ENCODE measurements at regions not wholly inside any gene's neighbourhood (a gene's known extent, or its start where the extent isn't known, plus 50 kb on each side); places are given as distances from the start of the nearest gene placed in this dataset.

- H3K4me3 ChIP-seq (replicated peaks; ENCODE audit: low read depth, low read length): no peak overlapping the region
- no peak for DNase-seq (ENCODE audit: extremely low read depth, low read depth)
- no peak for TF ChIP-seq CTCF (IDR thresholded peaks at IDR 0.05; ENCODE audit: low read depth, low read length, missing control alignments)
Measured at GRCh38 chr12:132439333-132439904, 50.5 kb upstream of the FBRSL1 start.

- no peak for DNase-seq (ENCODE audit: extremely low read depth, low read depth)
- TF ChIP-seq CTCF (IDR thresholded peaks at IDR 0.05; ENCODE audit: low read depth, low read length, missing control alignments): no peak
- H3K4me3 ChIP-seq (replicated peaks; ENCODE audit: low read depth, low read length): no peak overlapping the region
Measured at GRCh38 chr12:132438726-132439125, 51.2 kb upstream of the FBRSL1 start.

- no peak for DNase-seq (ENCODE audit: extremely low read depth, low read depth)
- H3K4me3 ChIP-seq (replicated peaks; ENCODE audit: low read depth, low read length): no peak overlapping the region
- TF ChIP-seq CTCF (IDR thresholded peaks at IDR 0.05; ENCODE audit: low read depth, low read length, missing control alignments): no peak
Measured at GRCh38 chr12:132437943-132438700, 51.8 kb upstream of the FBRSL1 start.

- TF ChIP-seq CTCF (IDR thresholded peaks at IDR 0.05; ENCODE audit: low read depth, low read length, missing control alignments): no peak
- DNase-seq (ENCODE audit: extremely low read depth, low read depth): no peak
- no peak overlapping the region for H3K4me3 ChIP-seq (replicated peaks; ENCODE audit: low read depth, low read length)
Measured at GRCh38 chr12:132437252-132437932, 52.6 kb upstream of the FBRSL1 start.

GRCh38 chr12:132436791-132437251, 53.1 kb upstream of the FBRSL1 start:
- H3K4me3 ChIP-seq (replicated peaks; ENCODE audit: low read depth, low read length): no peak overlapping the region
- DNase-seq (ENCODE audit: extremely low read depth, low read depth): no peak
- TF ChIP-seq CTCF (IDR thresholded peaks at IDR 0.05; ENCODE audit: low read depth, low read length, missing control alignments): no peak

GRCh38 chr12:132435486-132436187, 54.3 kb upstream of the FBRSL1 start:
- no peak overlapping the region for H3K4me3 ChIP-seq (replicated peaks; ENCODE audit: low read depth, low read length)
- no peak for DNase-seq (ENCODE audit: extremely low read depth, low read depth)
- TF ChIP-seq CTCF (IDR thresholded peaks at IDR 0.05; ENCODE audit: low read depth, low read length, missing control alignments): no peak

Measured in HFF-Myc (cell line).